ENCODE measurements at regions not wholly inside any gene's neighbourhood (a gene's known extent, or its start where the extent isn't known, plus 50 kb on each side); places are given as distances from the start of the nearest gene placed in this dataset.

DNA sequence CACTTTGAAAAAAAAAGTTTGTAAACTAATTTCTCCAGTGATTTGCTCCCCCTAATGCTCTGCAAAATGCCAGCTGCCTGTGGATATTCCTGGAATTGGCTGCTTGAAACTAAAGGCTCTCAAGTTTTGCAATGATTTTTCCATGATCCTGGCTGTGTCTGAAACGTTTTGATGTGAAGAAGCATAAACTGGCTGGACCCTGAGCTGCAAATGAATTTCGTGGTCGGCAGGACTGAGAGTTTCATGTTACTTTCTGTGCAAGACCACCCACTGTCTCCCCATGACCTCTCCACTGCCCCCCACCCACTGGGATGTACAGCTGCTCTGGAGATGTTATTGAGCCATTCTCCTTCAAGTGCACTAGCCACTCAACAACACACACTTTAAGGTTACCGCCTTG is 171.3 kb upstream of the SSTR4 start:
- Mint-ChIP-seq H3K9me3 (peaks cover 2% of the 10 kb centered on the region), H3K27ac (no peak overlapping the region), H3K27me3 (ENCODE audit: insufficient read depth, low read depth) (no peaks in the 10 kb centered on the region), H3K4me3 (peak overlapping the region; percentile 11), H3K4me1 (peaks cover 28% of the 10 kb centered on the region), H3K36me3 (no peaks in the 10 kb centered on the region)
- Histone ChIP-seq H3K36me3 (no peaks in the 10 kb centered on the region), H3F3A (ENCODE audit: low read depth) (no peaks in the 10 kb centered on the region), H3K79me2 (ENCODE audit: low read depth) (no peaks in the 10 kb centered on the region), H2AFZ (replicated peaks) (no peak overlapping the region), H3K4me1 (no peaks in the 10 kb centered on the region), H4K20me1 (ENCODE audit: low read depth) (no peaks in the 10 kb centered on the region), H3K9ac (no peak overlapping the region), H3K27ac (no peak overlapping the region), H3K4me3 (no peak overlapping the region), H3K9me3 (ENCODE audit: low read depth) (no peaks in the 10 kb centered on the region), H3K4me2 (no peak overlapping the region), H3K27me3 (no peaks in the 10 kb centered on the region)
- no peak for DNase-seq (ENCODE audit: low spot score)
- TF ChIP-seq EZH2 (IDR thresholded peaks at IDR 0.05) (no peak), CTCF (IDR thresholded peaks at IDR 0.05) (no peak), EZH2phosphoT487 (IDR thresholded peaks at IDR 0.05) (no peak)

DNA sequence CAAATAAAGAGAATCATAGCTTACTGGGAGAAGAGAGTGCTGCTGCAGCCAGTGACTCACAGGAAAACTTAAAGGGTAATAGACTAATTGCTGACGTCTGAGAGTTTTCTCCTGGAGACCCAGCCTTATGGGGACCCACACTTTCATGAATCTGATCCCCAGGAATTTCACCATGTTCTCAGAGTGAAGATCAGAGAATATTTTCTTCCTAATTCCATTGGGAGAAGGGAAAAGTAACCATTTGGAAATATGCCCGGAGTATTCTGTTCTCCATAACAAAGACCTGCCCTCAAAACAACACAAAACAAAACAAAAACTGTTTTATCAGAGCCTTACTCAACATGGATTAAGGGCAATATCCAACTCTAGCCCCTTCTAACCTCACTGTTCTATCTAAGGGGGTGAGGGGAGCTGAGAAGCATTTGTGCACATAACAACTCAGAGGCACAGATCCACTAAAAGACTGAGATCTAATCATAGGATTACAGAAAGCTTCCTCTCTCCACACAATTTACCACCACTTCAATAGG is 168.2 kb upstream of the SSTR4 start:
- no peaks in the 10 kb centered on the region for H3K27me3 Mint-ChIP-seq (ENCODE audit: insufficient read depth, low read depth)
- H3K27ac Mint-ChIP-seq, result no peak overlapping the region
- Histone ChIP-seq H3K9me3 (ENCODE audit: low read depth) (no peaks in the 10 kb centered on the region), H3K4me3 (no peak overlapping the region), H3K79me2 (ENCODE audit: low read depth) (no peaks in the 10 kb centered on the region), H2AFZ (replicated peaks) (no peak overlapping the region), H3K9ac (no peak overlapping the region), H3F3A (ENCODE audit: low read depth) (no peaks in the 10 kb centered on the region), H3K4me1 (no peaks in the 10 kb centered on the region), H4K20me1 (ENCODE audit: low read depth) (no peaks in the 10 kb centered on the region), H3K4me2 (no peak overlapping the region), H3K27me3 (no peaks in the 10 kb centered on the region), H3K27ac (no peak overlapping the region), H3K36me3 (no peaks in the 10 kb centered on the region)
- H3K36me3 Mint-ChIP-seq, result no peaks in the 10 kb centered on the region
- TF ChIP-seq EZH2 (IDR thresholded peaks at IDR 0.05) (no peak), CTCF (IDR thresholded peaks at IDR 0.05) (no peak), EZH2phosphoT487 (IDR thresholded peaks at IDR 0.05) (no peak)
- peaks cover 2% of the 10 kb centered on the region for H3K9me3 Mint-ChIP-seq
- no peak for DNase-seq (ENCODE audit: low spot score)
- H3K4me1 Mint-ChIP-seq, result peaks cover 19% of the 10 kb centered on the region
- no peak overlapping the region for H3K4me3 Mint-ChIP-seq

DNA sequence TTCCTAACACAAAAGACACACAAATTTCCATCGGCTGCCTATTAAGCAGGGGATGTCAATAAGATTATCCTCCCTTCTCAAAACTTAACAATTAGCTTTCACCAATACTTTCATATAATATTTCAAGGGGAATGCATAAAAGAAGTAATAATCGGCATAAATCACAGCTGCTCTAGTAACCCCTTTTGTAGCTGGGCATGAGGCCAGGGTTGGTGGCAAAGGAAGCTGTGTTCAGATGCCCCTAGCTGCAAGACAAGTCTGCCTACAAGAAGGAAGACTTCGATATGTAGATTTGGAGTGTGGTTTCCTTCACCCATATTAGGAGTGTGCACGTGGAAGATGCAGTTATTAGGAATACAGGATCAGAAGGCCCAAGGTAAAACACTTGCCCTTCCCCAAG is 156.9 kb upstream of the SSTR4 start:
- H3K4me3 ChIP-seq, result no peak overlapping the region
- Mint-ChIP-seq H3K27me3 (ENCODE audit: insufficient read depth, low read depth) (peaks cover 8% of the 10 kb centered on the region), H3K4me3 (no peak overlapping the region), H3K36me3 (no peaks in the 10 kb centered on the region), H3K9me3 (peaks cover 2% of the 10 kb centered on the region), H3K4me1 (no peaks in the 10 kb centered on the region), H3K27ac (no peak overlapping the region)
- no peak overlapping the region for H3K27ac ChIP-seq
- TF ChIP-seq EZH2phosphoT487 (IDR thresholded peaks at IDR 0.05), result no peak
- TF ChIP-seq CTCF (IDR thresholded peaks at IDR 0.05), result no peak
- TF ChIP-seq EZH2 (IDR thresholded peaks at IDR 0.05), result no peak
- no peaks in the 10 kb centered on the region for H3K79me2 ChIP-seq (ENCODE audit: low read depth)
- H3K9me3 ChIP-seq (ENCODE audit: low read depth), result no peaks in the 10 kb centered on the region
- no peak overlapping the region for H3K9ac ChIP-seq
- H3K4me2 ChIP-seq, result no peak overlapping the region
- H3K27me3 ChIP-seq, result peaks cover 13% of the 10 kb centered on the region
- no peaks in the 10 kb centered on the region for H3K4me1 ChIP-seq
- DNase-seq (ENCODE audit: low spot score), result no peak
- no peak overlapping the region for H2AFZ ChIP-seq (replicated peaks)
- no peaks in the 10 kb centered on the region for H3F3A ChIP-seq (ENCODE audit: low read depth)
- H4K20me1 ChIP-seq (ENCODE audit: low read depth), result no peaks in the 10 kb centered on the region
- H3K36me3 ChIP-seq, result no peaks in the 10 kb centered on the region
